ENCODE measurements at regions not wholly inside any gene's neighbourhood (a gene's known extent, or its start where the extent isn't known, plus 50 kb on each side); places are given as distances from the start of the nearest gene placed in this dataset.

- Histone ChIP-seq H3K27me3 (no peaks in the 10 kb centered on the region), H3K4me1 (no peaks in the 10 kb centered on the region), H3K9me3 (no peaks in the 10 kb centered on the region), H3K27ac (no peak overlapping the region), H3K4me3 (no peak overlapping the region), H3K36me3 (no peaks in the 10 kb centered on the region)
- 47% methylated on average over 3 of the region's 3 CpGs for WGBS
- no peak for DNase-seq (ENCODE audit: low spot score in 2 of 2)
- TF ChIP-seq EP300 (IDR thresholded peaks at IDR 0.05), result no peak
- TF ChIP-seq POLR2A (IDR thresholded peaks at IDR 0.05), result no peak
- no peak for TF ChIP-seq POLR2AphosphoS5 (IDR thresholded peaks at IDR 0.05)
- TF ChIP-seq CTCF (IDR thresholded peaks at IDR 0.05), result no peak
These were observed 126.4 kb upstream of the KIRREL3 start for GRCh38 chr11:127126986-127127385.

- H3K27ac ChIP-seq, result no peak overlapping the region
- H3K27me3 ChIP-seq, result no peaks in the 10 kb centered on the region
- no peaks in the 10 kb centered on the region for H3K4me1 ChIP-seq
- no peaks in the 10 kb centered on the region for H3K9me3 ChIP-seq
- no peak overlapping the region for H3K4me3 ChIP-seq
- TF ChIP-seq POLR2A (IDR thresholded peaks at IDR 0.05) (no peak), EP300 (IDR thresholded peaks at IDR 0.05) (no peak), CTCF (IDR thresholded peaks at IDR 0.05) (no peak), POLR2AphosphoS5 (IDR thresholded peaks at IDR 0.05) (no peak)
- no peaks in the 10 kb centered on the region for H3K36me3 ChIP-seq
- DNase-seq (ENCODE audit: low spot score in 2 of 2), result no peak
- 78% methylated on average over 5 of the region's 5 CpGs for WGBS
These were observed 118.8 kb upstream of the KIRREL3 start for GRCh38 chr11:127119356-127119755.

- DNase-seq (ENCODE audit: low spot score in 2 of 2), result no peak
- H3K27ac ChIP-seq, result no peak overlapping the region
- H3K4me1 ChIP-seq, result no peaks in the 10 kb centered on the region
- H3K27me3 ChIP-seq, result no peaks in the 10 kb centered on the region
- no peaks in the 10 kb centered on the region for H3K36me3 ChIP-seq
- no peak overlapping the region for H3K4me3 ChIP-seq
- TF ChIP-seq POLR2A (IDR thresholded peaks at IDR 0.05), result no peak
- no peak for TF ChIP-seq CTCF (IDR thresholded peaks at IDR 0.05)
- TF ChIP-seq EP300 (IDR thresholded peaks at IDR 0.05), result no peak
- TF ChIP-seq POLR2AphosphoS5 (IDR thresholded peaks at IDR 0.05), result no peak
- WGBS, result 72% methylated on average over 9 of the region's 9 CpGs
- no peaks in the 10 kb centered on the region for H3K9me3 ChIP-seq
These were observed 118.2 kb upstream of the KIRREL3 start for GRCh38 chr11:127118811-127119210.

GRCh38 chr11:127117231-127117739, 116.7 kb upstream of the KIRREL3 start:
- TF ChIP-seq EP300 (IDR thresholded peaks at IDR 0.05) (no peak), POLR2A (IDR thresholded peaks at IDR 0.05) (no peak), CTCF (IDR thresholded peaks at IDR 0.05) (no peak), POLR2AphosphoS5 (IDR thresholded peaks at IDR 0.05) (no peak)
- WGBS, result 79% methylated on average over 4 of the region's 4 CpGs
- Histone ChIP-seq H3K4me3 (no peak overlapping the region), H3K36me3 (no peaks in the 10 kb centered on the region), H3K27ac (no peak overlapping the region), H3K9me3 (no peaks in the 10 kb centered on the region), H3K4me1 (no peaks in the 10 kb centered on the region), H3K27me3 (no peaks in the 10 kb centered on the region)
- no peak for DNase-seq (ENCODE audit: low spot score in 2 of 2)

- no peaks in the 10 kb centered on the region for H3K9me3 ChIP-seq
- TF ChIP-seq POLR2AphosphoS5 (IDR thresholded peaks at IDR 0.05), result no peak
- TF ChIP-seq POLR2A (IDR thresholded peaks at IDR 0.05), result no peak
- no peak for TF ChIP-seq EP300 (IDR thresholded peaks at IDR 0.05)
- no peak for TF ChIP-seq CTCF (IDR thresholded peaks at IDR 0.05)
- DNase-seq (ENCODE audit: low spot score in 2 of 2), result no peak
- no peak overlapping the region for H3K4me3 ChIP-seq
- H3K36me3 ChIP-seq, result no peaks in the 10 kb centered on the region
- no peaks in the 10 kb centered on the region for H3K27me3 ChIP-seq
- no peaks in the 10 kb centered on the region for H3K4me1 ChIP-seq
- no peak overlapping the region for H3K27ac ChIP-seq
- whole genome bisulfite sequencing, result 95% methylated on average over 17 of the region's 17 CpGs
These were observed 115.3 kb upstream of the KIRREL3 start for GRCh38 chr11:127115844-127116243.

All from suprapubic skin (tissue), 4 donors.